ENCODE measurements at regions not wholly inside any gene's neighbourhood (a gene's known extent, or its start where the extent isn't known, plus 50 kb on each side); places are given as distances from the start of the nearest gene placed in this dataset.

GRCh38 chr4:45363931-45364330 lies 637.6 kb upstream of the GNPDA2 start:
- no peak overlapping the region for H3K4me3 ChIP-seq (ENCODE audit: low read depth, low read length)
- DNase-seq (ENCODE audit: low read depth) = no peak
- no peak for TF ChIP-seq CTCF (IDR thresholded peaks at IDR 0.05; ENCODE audit: insufficient read depth, low read depth, low read length)

- no peak for DNase-seq (ENCODE audit: low read depth)
- no peak overlapping the region for H3K4me3 ChIP-seq (ENCODE audit: low read depth, low read length)
- no peak for TF ChIP-seq CTCF (IDR thresholded peaks at IDR 0.05; ENCODE audit: insufficient read depth, low read depth, low read length)
Observed at GRCh38 chr4:45358573-45359506, 632.5 kb upstream of the GNPDA2 start.

- H3K4me3 ChIP-seq (ENCODE audit: low read depth, low read length) = no peak overlapping the region
- no peak for DNase-seq (ENCODE audit: low read depth)
- TF ChIP-seq CTCF (IDR thresholded peaks at IDR 0.05; ENCODE audit: insufficient read depth, low read depth, low read length) = no peak
Observed at GRCh38 chr4:45353161-45353560, 626.8 kb upstream of the GNPDA2 start.

- peak; percentile 9 for DNase-seq (ENCODE audit: low read depth)
- TF ChIP-seq CTCF (IDR thresholded peaks at IDR 0.05; ENCODE audit: insufficient read depth, low read depth, low read length) = no peak
- no peak overlapping the region for H3K4me3 ChIP-seq (ENCODE audit: low read depth, low read length)
Observed at GRCh38 chr4:45350438-45350837, 624.1 kb upstream of the GNPDA2 start.

GRCh38 chr4:45349859-45350258 lies 623.5 kb upstream of the GNPDA2 start:
- DNase-seq (ENCODE audit: low read depth) = no peak
- no peak for TF ChIP-seq CTCF (IDR thresholded peaks at IDR 0.05; ENCODE audit: insufficient read depth, low read depth, low read length)

GRCh38 chr4:45346816-45347435 lies 620.6 kb upstream of the GNPDA2 start:
- no peak for DNase-seq (ENCODE audit: low read depth)

More at GRCh38 chr4:45349859-45350258, 623.5 kb upstream of the GNPDA2 start:
- H3K4me3 ChIP-seq (ENCODE audit: low read depth, low read length) = no peak overlapping the region

More at GRCh38 chr4:45346816-45347435, 620.6 kb upstream of the GNPDA2 start:
- TF ChIP-seq CTCF (IDR thresholded peaks at IDR 0.05; ENCODE audit: insufficient read depth, low read depth, low read length) = no peak
- no peak overlapping the region for H3K4me3 ChIP-seq (ENCODE audit: low read depth, low read length)

All from fibroblast of villous mesenchyme (primary cell).